ENCODE measurements at regions not wholly inside any gene's neighbourhood (a gene's known extent, or its start where the extent isn't known, plus 50 kb on each side); places are given as distances from the start of the nearest gene placed in this dataset.

GRCh38 chr21:35779690-35780570, 280.4 kb downstream of the SETD4 start:
- in situ Hi-C loops (cut with HindIII; ENCODE audit: low sequenced_read_pairs) = no loop called here
- DNase-seq (ENCODE audit: low spot score) = no peak

GRCh38 chr21:35779167-35779566, 281.2 kb downstream of the SETD4 start:
- in situ Hi-C loops (cut with HindIII; ENCODE audit: low sequenced_read_pairs) = no loop called here
- no peak for DNase-seq (ENCODE audit: low spot score)

- in situ Hi-C loops (cut with HindIII; ENCODE audit: low sequenced_read_pairs) = no loop called here
- no peak for DNase-seq (ENCODE audit: low spot score)
Measured at GRCh38 chr21:35777081-35777480, 283.2 kb downstream of the SETD4 start.

- in situ Hi-C loops (cut with HindIII; ENCODE audit: low sequenced_read_pairs) = no loop called here
- no peak for DNase-seq (ENCODE audit: low spot score)
Measured at GRCh38 chr21:35775778-35776544, 284.4 kb downstream of the SETD4 start.

- in situ Hi-C loops (cut with HindIII; ENCODE audit: low sequenced_read_pairs) = no loop called here
- no peak for DNase-seq (ENCODE audit: low spot score)
Measured at GRCh38 chr21:35770101-35770945, 290.0 kb downstream of the SETD4 start.

- no peak for DNase-seq (ENCODE audit: low spot score)
- in situ Hi-C loops (cut with HindIII; ENCODE audit: low sequenced_read_pairs) = no loop called here
Measured at GRCh38 chr21:35768187-35768586, 292.1 kb downstream of the SETD4 start.

GRCh38 chr21:35764586-35764985, 295.7 kb downstream of the SETD4 start:
- in situ Hi-C loops (cut with HindIII; ENCODE audit: low sequenced_read_pairs) = no loop called here
- no peak for DNase-seq (ENCODE audit: low spot score)

- in situ Hi-C loops (cut with HindIII; ENCODE audit: low sequenced_read_pairs) = no loop called here
- no peak for DNase-seq (ENCODE audit: low spot score)
Measured at GRCh38 chr21:35764077-35764476, 296.2 kb downstream of the SETD4 start.

GRCh38 chr21:35754583-35754982, 305.7 kb downstream of the SETD4 start:
- no peak for DNase-seq (ENCODE audit: low spot score)
- in situ Hi-C loops (cut with HindIII; ENCODE audit: low sequenced_read_pairs) = no loop called here

- in situ Hi-C loops (cut with HindIII; ENCODE audit: low sequenced_read_pairs) = no loop called here
- no peak for DNase-seq (ENCODE audit: low spot score)
Measured at GRCh38 chr21:35753308-35753707, 307.0 kb downstream of the SETD4 start.

- in situ Hi-C loops (cut with HindIII; ENCODE audit: low sequenced_read_pairs) = no loop called here
Measured at GRCh38 chr21:35751171-35751570, 309.2 kb downstream of the SETD4 start.

GRCh38 chr21:35749904-35750303, 310.4 kb downstream of the SETD4 start:
- in situ Hi-C loops (cut with HindIII; ENCODE audit: low sequenced_read_pairs) = no loop called here
- no peak for DNase-seq (ENCODE audit: low spot score)

More at GRCh38 chr21:35751171-35751570, 309.2 kb downstream of the SETD4 start:
- no peak for DNase-seq (ENCODE audit: low spot score)

- no peak for DNase-seq (ENCODE audit: low spot score)
- in situ Hi-C loops (cut with HindIII; ENCODE audit: low sequenced_read_pairs) = no loop called here
Measured at GRCh38 chr21:35748678-35749314, 311.5 kb downstream of the SETD4 start.

GRCh38 chr21:35743571-35743970, 316.8 kb downstream of the SETD4 start:
- no peak for DNase-seq (ENCODE audit: low spot score)
- in situ Hi-C loops (cut with HindIII; ENCODE audit: low sequenced_read_pairs) = no loop called here

GRCh38 chr21:35738347-35738961, 321.9 kb downstream of the SETD4 start:
- in situ Hi-C loops (cut with HindIII; ENCODE audit: low sequenced_read_pairs) = no loop called here
- DNase-seq (ENCODE audit: low spot score) = peak; percentile 9

- DNase-seq (ENCODE audit: low spot score) = no peak
- in situ Hi-C loops (cut with HindIII; ENCODE audit: low sequenced_read_pairs) = no loop called here
Measured at GRCh38 chr21:35737899-35738346, 322.4 kb downstream of the SETD4 start.

- DNase-seq (ENCODE audit: low spot score) = no peak
- in situ Hi-C loops (cut with HindIII; ENCODE audit: low sequenced_read_pairs) = no loop called here
Measured at GRCh38 chr21:35737449-35737848, 322.9 kb downstream of the SETD4 start.

- in situ Hi-C loops (cut with HindIII; ENCODE audit: low sequenced_read_pairs) = no loop called here
Measured at GRCh38 chr21:35732788-35733187, 327.5 kb downstream of the SETD4 start.

GRCh38 chr21:35730325-35730724, 330.0 kb downstream of the SETD4 start:
- no peak for DNase-seq (ENCODE audit: low spot score)
- in situ Hi-C loops (cut with HindIII; ENCODE audit: low sequenced_read_pairs) = no loop called here

More at GRCh38 chr21:35732788-35733187, 327.5 kb downstream of the SETD4 start:
- no peak for DNase-seq (ENCODE audit: low spot score)

Measured in G401 (cell line).